GM12878 (cell line): ENCODE measurements at regions not wholly inside any gene's neighbourhood (a gene's known extent, or its start where the extent isn't known, plus 50 kb on each side); places are given as distances from the start of the nearest gene placed in this dataset.

Experiments
- BHLHE40 ChIP-seq, 2 experiments: fragments of 450-650 bp in 1 of 2; IDR thresholded peaks; 2 replicates each; pipeline ENCODE4 v1.6.1; 2011 to 2017; ENCODE audit warnings: low read depth in 2 of 2, borderline replicate concordance in 1 of 2, improper control_type of control experiment in 1 of 2, low read length in 1 of 2, mild to moderate bottlenecking in 1 of 2
- CEBPB ChIP-seq, 2 experiments: fragments of 150-350 bp in 1 of 2; IDR thresholded peaks; 2 replicates each; pipeline ENCODE4 v1.6.1; 2012 to 2014; ENCODE audit warnings: low read depth in 2 of 2, low read length in 2 of 2, borderline replicate concordance in 1 of 2, inconsistent platforms in 1 of 2
- EGR1 ChIP-seq, 2 experiments: IDR thresholded peaks; 1 replicate in 1 of 2; 2 replicates in 1 of 2; pipeline ENCODE4 v1.6.1; 2011 to 2012; ENCODE audit warnings: low read depth in 2 of 2, low read length in 2 of 2, borderline replicate concordance in 1 of 2, mild to moderate bottlenecking in 1 of 2, moderate library complexity in 1 of 2
- HCFC1 ChIP-seq: fragments of 150-350 bp; IDR thresholded peaks from 2 replicates; pipeline ENCODE4 v1.6.1; 2014; ENCODE audit warnings: low read length
- POLR2A ChIP-seq: IDR thresholded peaks from 2 replicates; pipeline ENCODE4 v1.6.1; 2011; ENCODE audit warnings: low read depth, mild to moderate bottlenecking, low read length
- TBL1XR1 ChIP-seq: IDR thresholded peaks from 2 replicates; pipeline ENCODE4 v1.6.1; 2012; ENCODE audit warnings: low read depth, low read length, improper control_type of control experiment
- TF ChIP-seq, protein P1 (sequence below), 3 experiments: IDR thresholded peaks in 2 of 3; conservative IDR thresholded peaks in 1 of 3; 2 replicates each; pipeline ENCODE4 v1.5.1; 2011; ENCODE audit warnings: low read depth in 3 of 3, low read length in 3 of 3, mild to moderate bottlenecking in 3 of 3, control low read depth in 2 of 3, moderate library complexity in 2 of 3, inconsistent platforms in 1 of 3, mixed read lengths in 1 of 3; ENCODE audit not compliant: control insufficient read depth in 2 of 3, insufficient read depth in 1 of 3; ENCODE audit errors: extremely low read depth in 1 of 3
- TF ChIP-seq, protein P2 (sequence below): IDR thresholded peaks from 2 replicates; pipeline ENCODE4 v1.6.1; 2011; ENCODE audit warnings: low read depth, low read length, improper control_type of control experiment, borderline replicate concordance

DNA sequence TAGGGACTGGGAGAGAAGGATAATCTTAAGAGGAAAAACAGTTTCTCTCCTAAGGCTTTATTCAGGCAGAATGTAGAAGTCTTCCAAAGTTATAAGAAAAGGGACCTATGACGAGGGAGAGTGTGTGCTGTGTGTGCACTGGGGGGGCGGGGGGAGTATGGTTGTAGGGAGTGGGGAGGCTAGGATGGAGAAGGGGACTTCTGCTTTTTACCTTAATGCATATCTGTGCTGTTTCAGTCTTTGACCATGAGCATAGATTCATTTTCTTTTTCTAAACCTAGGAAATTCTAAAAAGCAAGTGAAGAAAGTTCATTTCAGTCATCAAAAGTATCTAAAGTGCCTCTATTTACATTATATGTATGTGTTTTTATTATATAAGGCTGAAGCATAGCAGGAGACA lies 52.6 kb upstream of the RASA2 start:
- TF ChIP-seq HCFC1 (no peak), POLR2A (no peak), BHLHE40 (IDR thresholded peaks at IDR 0.05; ENCODE audit: borderline replicate concordance in 1 of 2, low read depth in 2 of 2, low read length in 1 of 2) (no peak), EGR1 (IDR thresholded peaks at IDR 0.05; ENCODE audit: borderline replicate concordance in 1 of 2, low read depth in 2 of 2, low read length in 2 of 2) (no peak), TBL1XR1 (no peak), CEBPB (IDR thresholded peaks at IDR 0.05; ENCODE audit: borderline replicate concordance in 1 of 2, low read depth in 2 of 2, low read length in 2 of 2) (no peak)
- TF ChIP-seq, protein P1, sequence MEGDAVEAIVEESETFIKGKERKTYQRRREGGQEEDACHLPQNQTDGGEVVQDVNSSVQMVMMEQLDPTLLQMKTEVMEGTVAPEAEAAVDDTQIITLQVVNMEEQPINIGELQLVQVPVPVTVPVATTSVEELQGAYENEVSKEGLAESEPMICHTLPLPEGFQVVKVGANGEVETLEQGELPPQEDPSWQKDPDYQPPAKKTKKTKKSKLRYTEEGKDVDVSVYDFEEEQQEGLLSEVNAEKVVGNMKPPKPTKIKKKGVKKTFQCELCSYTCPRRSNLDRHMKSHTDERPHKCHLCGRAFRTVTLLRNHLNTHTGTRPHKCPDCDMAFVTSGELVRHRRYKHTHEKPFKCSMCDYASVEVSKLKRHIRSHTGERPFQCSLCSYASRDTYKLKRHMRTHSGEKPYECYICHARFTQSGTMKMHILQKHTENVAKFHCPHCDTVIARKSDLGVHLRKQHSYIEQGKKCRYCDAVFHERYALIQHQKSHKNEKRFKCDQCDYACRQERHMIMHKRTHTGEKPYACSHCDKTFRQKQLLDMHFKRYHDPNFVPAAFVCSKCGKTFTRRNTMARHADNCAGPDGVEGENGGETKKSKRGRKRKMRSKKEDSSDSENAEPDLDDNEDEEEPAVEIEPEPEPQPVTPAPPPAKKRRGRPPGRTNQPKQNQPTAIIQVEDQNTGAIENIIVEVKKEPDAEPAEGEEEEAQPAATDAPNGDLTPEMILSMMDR (IDR thresholded peaks at IDR 0.05 in 2 of 3, conservative IDR thresholded peaks at IDR 0.05 in 1 of 3; ENCODE audit: control insufficient read depth in 2 of 3, extremely low read depth in 1 of 3, insufficient read depth in 1 of 3, low read depth in 3 of 3, low read length in 3 of 3) = no peak
- TF ChIP-seq, protein P2, sequence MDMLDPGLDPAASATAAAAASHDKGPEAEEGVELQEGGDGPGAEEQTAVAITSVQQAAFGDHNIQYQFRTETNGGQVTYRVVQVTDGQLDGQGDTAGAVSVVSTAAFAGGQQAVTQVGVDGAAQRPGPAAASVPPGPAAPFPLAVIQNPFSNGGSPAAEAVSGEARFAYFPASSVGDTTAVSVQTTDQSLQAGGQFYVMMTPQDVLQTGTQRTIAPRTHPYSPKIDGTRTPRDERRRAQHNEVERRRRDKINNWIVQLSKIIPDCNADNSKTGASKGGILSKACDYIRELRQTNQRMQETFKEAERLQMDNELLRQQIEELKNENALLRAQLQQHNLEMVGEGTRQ = no peak
